ENCODE measurements at regions not wholly inside any gene's neighbourhood (a gene's known extent, or its start where the extent isn't known, plus 50 kb on each side); places are given as distances from the start of the nearest gene placed in this dataset.

GRCh38 chr4:113823291-113823659, 61.7 kb upstream of the CAMK2D start:
- no peak for TF ChIP-seq EZH2phosphoT487 (IDR thresholded peaks at IDR 0.05; ENCODE audit: borderline replicate concordance, low read length)
- TF ChIP-seq CTCF (conservative IDR thresholded peaks at IDR 0.05; ENCODE audit: low read depth, low read length) = no peak

Data from PC-3 (cell line).